PFSK-1 (cell line): ENCODE measurements at regions not wholly inside any gene's neighbourhood (a gene's known extent, or its start where the extent isn't known, plus 50 kb on each side); places are given as distances from the start of the nearest gene placed in this dataset.

Experiments used
- FOXP2 ChIP-seq: optimal IDR thresholded peaks from 2 replicates; pipeline ENCODE3; 2011; ENCODE audit warnings: borderline replicate concordance, control low read depth, inconsistent platforms; ENCODE audit not compliant: insufficient read depth; ENCODE audit errors: extremely low read length, extremely low read depth
- POLR2AphosphoS5 ChIP-seq: IDR thresholded peaks from 2 replicates; pipeline ENCODE4 v1.6.1; 2012; ENCODE audit warnings: low read depth, mild to moderate bottlenecking, control low read depth, low read length, moderate library complexity
- REST ChIP-seq, 2 experiments: IDR thresholded peaks; 2 replicates each; pipeline versions ENCODE4 v1.6.1 to v1.8.0; 2011 to 2012; ENCODE audit warnings: low read depth in 2 of 2, low read length in 2 of 2, control low read depth in 1 of 2, inconsistent platforms in 1 of 2, mild to moderate bottlenecking in 1 of 2, moderate library complexity in 1 of 2; ENCODE audit not compliant: insufficient read depth in 1 of 2
- SIN3A ChIP-seq: IDR thresholded peaks from 2 replicates; pipeline ENCODE4 v1.6.1; 2012; ENCODE audit warnings: mild to moderate bottlenecking, low read length, moderate library complexity, borderline replicate concordance; ENCODE audit not compliant: insufficient read depth
- TAF1 ChIP-seq: IDR thresholded peaks from 2 replicates; pipeline ENCODE4 v1.6.1; 2012; ENCODE audit warnings: low read length, control low read depth, borderline replicate concordance; ENCODE audit not compliant: insufficient read depth

- no peak for TF ChIP-seq POLR2AphosphoS5
- no peak for TF ChIP-seq TAF1
- no peak for TF ChIP-seq REST (IDR thresholded peaks at IDR 0.05; ENCODE audit: insufficient read depth in 1 of 2, low read depth in 2 of 2, low read length in 2 of 2)
- no peak for TF ChIP-seq SIN3A
- no peak for TF ChIP-seq FOXP2
These were observed 146.2 kb downstream of the COX7C start for GRCh38 chr5:86763929-86764328.
